Astrocyte (in vitro differentiated cells and primary cell): ENCODE measurements at regions not wholly inside any gene's neighbourhood (a gene's known extent, or its start where the extent isn't known, plus 50 kb on each side); places are given as distances from the start of the nearest gene placed in this dataset.

Experiments used
- DNase-seq: peaks from one replicate; pipeline ENCODE4 v3.0.0-alpha.2; 2010; ENCODE audit warnings: low read depth
- FAIRE-seq: peaks from 2 replicates; lab custom pipeline; 2011; peaks lifted over from hg19 to GRCh38; lab: Jason Lieb, UNC
- H2AFZ ChIP-seq: 2 replicates; pipeline ENCODE4 v1.6.0; 2012; ENCODE audit warnings: low read depth, low read length, inconsistent platforms
- H3K27ac ChIP-seq: 2 replicates; pipeline ENCODE4 v1.5.1; 2011; ENCODE audit warnings: low read depth, low read length, inconsistent platforms
- H3K27me3 ChIP-seq: 2 replicates; pipeline ENCODE4 v1.6.0; 2011; ENCODE audit warnings: low read length, inconsistent platforms; ENCODE audit not compliant: insufficient read depth
- H3K36me3 ChIP-seq: 2 replicates; pipeline ENCODE4 v1.5.1; 2011; ENCODE audit warnings: low read length, inconsistent platforms; ENCODE audit not compliant: insufficient read depth
- H3K4me1 ChIP-seq: 2 replicates; pipeline ENCODE4 v1.5.1; 2011; ENCODE audit warnings: low read length, inconsistent platforms; ENCODE audit not compliant: insufficient read depth
- H3K4me2 ChIP-seq: 2 replicates; pipeline ENCODE4 v1.6.0; 2012; ENCODE audit warnings: low read length, inconsistent platforms
- H3K4me3 ChIP-seq: 2 replicates; pipeline ENCODE4 v1.5.1; 2011; ENCODE audit warnings: low read depth, mild to moderate bottlenecking, low read length, inconsistent platforms; ENCODE audit not compliant: insufficient read depth
- H3K79me2 ChIP-seq: 2 replicates; pipeline ENCODE4 v1.6.0; 2012; ENCODE audit warnings: mild to moderate bottlenecking, low read length, inconsistent platforms; ENCODE audit not compliant: insufficient read depth
- H3K9ac ChIP-seq: 2 replicates; pipeline ENCODE4 v1.6.0; 2012; ENCODE audit warnings: mild to moderate bottlenecking, low read length, inconsistent platforms
- H3K9me3 ChIP-seq: 2 replicates; pipeline ENCODE4 v1.5.1; 2012; ENCODE audit warnings: low read depth, mild to moderate bottlenecking, low read length, inconsistent platforms; ENCODE audit not compliant: insufficient read depth
- H4K20me1 ChIP-seq: 2 replicates; pipeline ENCODE4 v1.6.0; 2012; ENCODE audit warnings: low read length, inconsistent platforms; ENCODE audit not compliant: insufficient read depth
- H3K27ac Mint-ChIP-seq: one replicate; pipeline ENCODE4 v1.8.0; 2021; ENCODE audit warnings: mild to moderate bottlenecking, mixed read lengths; ENCODE audit not compliant: unreplicated experiment
- H3K27me3 Mint-ChIP-seq: one replicate; pipeline ENCODE4 v1.8.0; 2021; ENCODE audit warnings: low read depth, mixed read lengths; ENCODE audit not compliant: unreplicated experiment
- H3K36me3 Mint-ChIP-seq: one replicate; pipeline ENCODE4 v1.8.0; 2021; ENCODE audit warnings: low read depth, mixed read lengths; ENCODE audit not compliant: unreplicated experiment
- H3K4me1 Mint-ChIP-seq: one replicate; pipeline ENCODE4 v1.8.0; 2021; ENCODE audit warnings: low read depth, mixed read lengths; ENCODE audit not compliant: unreplicated experiment
- H3K4me3 Mint-ChIP-seq: one replicate; pipeline ENCODE4 v1.8.0; 2021; ENCODE audit warnings: mild to moderate bottlenecking, moderate library complexity, mixed read lengths; ENCODE audit not compliant: unreplicated experiment
- H3K9me3 Mint-ChIP-seq: one replicate; pipeline ENCODE4 v1.8.0; 2021; ENCODE audit warnings: mild to moderate bottlenecking, mixed read lengths; ENCODE audit not compliant: unreplicated experiment
- CTCF ChIP-seq: IDR thresholded peaks from 2 replicates; pipeline ENCODE4 v1.5.1; 2011; ENCODE audit warnings: low read depth, mild to moderate bottlenecking, inconsistent platforms, low read length, moderate library complexity; ENCODE audit not compliant: insufficient read depth
- EZH2 ChIP-seq: IDR thresholded peaks from 2 replicates; pipeline ENCODE4 v1.6.1; 2012; ENCODE audit warnings: mild to moderate bottlenecking, low read length, inconsistent platforms; ENCODE audit not compliant: insufficient read depth

- Histone ChIP-seq H3K9me3 (no peaks in the 10 kb centered on the region), H3K36me3 (no peaks in the 10 kb centered on the region), H2AFZ (no peak overlapping the region), H3K4me3 (no peak overlapping the region), H3K79me2 (no peaks in the 10 kb centered on the region), H3K4me2 (no peak overlapping the region), H3K27me3 (no peaks in the 10 kb centered on the region), H3K9ac (no peak overlapping the region), H4K20me1 (no peaks in the 10 kb centered on the region), H3K4me1 (no peaks in the 10 kb centered on the region), H3K27ac (no peak overlapping the region)
- TF ChIP-seq EZH2: no peak
- no peak for TF ChIP-seq CTCF
- no peaks in the 10 kb centered on the region for H3K36me3 Mint-ChIP-seq
- peaks cover 16% of the 10 kb centered on the region for H3K9me3 Mint-ChIP-seq
- H3K4me3 Mint-ChIP-seq: no peak overlapping the region
- H3K4me1 Mint-ChIP-seq: no peaks in the 10 kb centered on the region
- FAIRE-seq (no peak), DNase-seq (no peak)
- no peak overlapping the region for H3K27ac Mint-ChIP-seq
- H3K27me3 Mint-ChIP-seq: no peaks in the 10 kb centered on the region
Measured at GRCh38 chr12:125968413-125968812, 903.2 kb downstream of the AACS start.

GRCh38 chr12:125971981-125972380 lies 906.7 kb downstream of the AACS start:
- FAIRE-seq (no peak), DNase-seq (no peak)
- Mint-ChIP-seq H3K36me3 (no peaks in the 10 kb centered on the region), H3K27ac (no peak overlapping the region), H3K4me3 (no peak overlapping the region), H3K9me3 (peaks cover 11% of the 10 kb centered on the region), H3K27me3 (no peaks in the 10 kb centered on the region), H3K4me1 (no peaks in the 10 kb centered on the region)
- Histone ChIP-seq H3K27me3 (no peaks in the 10 kb centered on the region), H3K4me2 (no peak overlapping the region), H3K9me3 (no peaks in the 10 kb centered on the region), H3K9ac (no peak overlapping the region), H3K79me2 (no peaks in the 10 kb centered on the region), H3K27ac (no peak overlapping the region), H3K4me1 (no peaks in the 10 kb centered on the region), H3K36me3 (no peaks in the 10 kb centered on the region), H2AFZ (no peak overlapping the region), H3K4me3 (no peak overlapping the region), H4K20me1 (no peaks in the 10 kb centered on the region)
- TF ChIP-seq EZH2 (no peak), CTCF (no peak)

GRCh38 chr12:125978286-125978685 lies 913.1 kb downstream of the AACS start:
- FAIRE-seq (no peak), DNase-seq (no peak)
- no peaks in the 10 kb centered on the region for H3K4me1 Mint-ChIP-seq
- H3K27me3 ChIP-seq: no peaks in the 10 kb centered on the region
- H3K9me3 Mint-ChIP-seq: peaks cover 10% of the 10 kb centered on the region
- no peaks in the 10 kb centered on the region for H3K4me1 ChIP-seq
- H2AFZ ChIP-seq: no peak overlapping the region
- no peak overlapping the region for H3K27ac Mint-ChIP-seq
- no peak overlapping the region for H3K4me3 Mint-ChIP-seq
- H3K79me2 ChIP-seq: no peaks in the 10 kb centered on the region
- no peaks in the 10 kb centered on the region for H3K36me3 Mint-ChIP-seq
- no peaks in the 10 kb centered on the region for H3K36me3 ChIP-seq
- H3K27ac ChIP-seq: no peak overlapping the region
- no peaks in the 10 kb centered on the region for H4K20me1 ChIP-seq
- H3K9me3 ChIP-seq: no peaks in the 10 kb centered on the region
- H3K4me3 ChIP-seq: no peak overlapping the region
- no peaks in the 10 kb centered on the region for H3K27me3 Mint-ChIP-seq
- TF ChIP-seq CTCF: no peak
- no peak overlapping the region for H3K4me2 ChIP-seq
- no peak overlapping the region for H3K9ac ChIP-seq
